Urinary bladder (tissue), 3 donors: ENCODE measurements at regions not wholly inside any gene's neighbourhood (a gene's known extent, or its start where the extent isn't known, plus 50 kb on each side); places are given as distances from the start of the nearest gene placed in this dataset.

Experiments
- DNase-seq: peaks from one replicate; pipeline ENCODE4 v3.0.0-alpha.2; 2015; ENCODE audit errors: extremely low spot score
- H3K27ac ChIP-seq: one replicate; pipeline ENCODE4 v1.5.1; 2013; ENCODE audit warnings: low read depth, mild to moderate bottlenecking, moderate library complexity
- H3K36me3 ChIP-seq: one replicate; pipeline ENCODE4 v1.6.1; 2013; ENCODE audit warnings: mild to moderate bottlenecking, moderate library complexity; ENCODE audit not compliant: insufficient read depth
- H3K4me1 ChIP-seq: one replicate; pipeline ENCODE4 v1.6.1; 2013; ENCODE audit warnings: mild to moderate bottlenecking, moderate library complexity; ENCODE audit not compliant: insufficient read depth
- H3K4me3 ChIP-seq: one replicate; pipeline ENCODE4 v1.5.1; 2013; ENCODE audit warnings: low read depth, low read length
- WGBS: extraction: QIAGEN DNeasy Blood & Tissue Kit; methylation state at CpG from one replicate; pipeline ENCODE4 v1.1.7; 2013; 5-methylcytosine and 5-hydroxymethylcytosine counted together
- donor health status: healthy with polysubstance abuse.
- donor health status: healthy.

- Histone ChIP-seq H3K4me1 (no peaks in the 10 kb centered on the region), H3K36me3 (no peaks in the 10 kb centered on the region), H3K27ac (no peak overlapping the region), H3K4me3 (no peak overlapping the region)
- DNase-seq = no peak
These were observed 469.0 kb upstream of the NWD2 start for GRCh38 chr4:36775544-36775943.

DNA sequence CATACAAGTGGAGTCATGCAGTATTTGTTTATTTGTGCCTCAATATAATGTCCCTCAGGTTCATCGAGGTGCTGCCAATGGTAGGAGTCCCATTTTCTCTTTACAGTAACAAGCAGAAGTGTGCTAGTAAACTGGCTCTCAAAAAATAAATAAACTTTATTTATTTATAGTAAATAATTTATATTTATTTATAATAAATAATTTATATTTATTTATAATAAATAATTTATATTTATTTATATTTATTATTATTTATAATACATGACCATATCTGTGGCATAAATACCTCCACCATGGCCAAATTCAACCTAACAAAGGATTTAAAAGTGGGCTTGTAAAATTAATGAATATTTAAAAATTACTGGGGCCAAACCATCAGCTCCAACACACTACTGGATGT is 464.9 kb upstream of the NWD2 start:
- 92% methylated on average over 1 of the region's 1 CpG for WGBS
- Histone ChIP-seq H3K36me3 (no peaks in the 10 kb centered on the region), H3K27ac (no peak overlapping the region), H3K4me1 (no peaks in the 10 kb centered on the region), H3K4me3 (no peak overlapping the region)
- DNase-seq = no peak

DNA sequence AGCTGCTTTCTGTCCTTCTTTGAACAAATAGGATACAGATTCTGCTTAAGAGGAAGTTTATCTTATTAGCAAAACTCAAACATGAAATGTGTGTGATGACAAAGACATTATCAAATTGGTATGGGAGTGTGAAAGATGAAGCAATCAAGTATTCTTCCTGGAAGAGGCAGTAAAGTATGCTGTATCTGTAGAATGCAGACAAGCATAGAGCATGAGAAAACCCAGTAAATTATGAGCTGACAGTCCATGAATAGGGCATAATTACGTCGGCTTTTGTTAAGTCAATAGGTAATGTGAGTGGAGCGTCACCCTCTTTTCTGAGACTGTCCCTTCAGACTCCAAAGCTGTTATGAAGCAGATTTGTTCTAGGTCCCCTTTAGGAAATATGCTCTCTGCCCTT is 458.6 kb upstream of the NWD2 start:
- no peak for DNase-seq
- 69% methylated on average over 3 of the region's 3 CpGs for WGBS
- Histone ChIP-seq H3K4me1 (no peaks in the 10 kb centered on the region), H3K36me3 (no peaks in the 10 kb centered on the region), H3K4me3 (no peak overlapping the region), H3K27ac (no peak overlapping the region)

GRCh38 chr4:36786519-36786918 is 458.0 kb upstream of the NWD2 start:
- no peaks in the 10 kb centered on the region for H3K4me1 ChIP-seq
- no peak for DNase-seq
- H3K36me3 ChIP-seq = no peaks in the 10 kb centered on the region
- WGBS = 59% methylated on average over 2 of the region's 2 CpGs
- H3K27ac ChIP-seq = no peak overlapping the region
- H3K4me3 ChIP-seq = no peak overlapping the region

DNA sequence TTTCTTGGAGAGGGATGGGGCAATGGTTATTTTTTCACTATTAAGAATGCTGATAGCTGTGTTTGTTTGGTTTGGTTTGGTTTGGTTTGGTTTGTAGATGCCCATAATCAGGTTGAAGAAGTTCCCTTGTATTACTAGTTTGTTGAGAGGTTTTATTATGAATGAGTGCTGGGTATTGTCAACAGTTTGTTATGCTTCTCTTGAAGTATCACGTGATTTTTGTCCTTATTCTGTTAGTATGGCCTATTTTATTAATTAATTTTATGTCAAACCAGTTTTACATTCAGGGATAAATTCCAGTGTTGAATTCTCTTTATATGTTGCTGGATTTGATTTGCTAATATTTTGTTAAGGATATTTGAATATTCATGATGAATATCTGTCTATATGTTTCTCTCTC is 449.8 kb upstream of the NWD2 start:
- Histone ChIP-seq H3K4me3 (no peak overlapping the region), H3K27ac (no peak overlapping the region), H3K36me3 (no peaks in the 10 kb centered on the region), H3K4me1 (no peaks in the 10 kb centered on the region)
- no peak for DNase-seq
- WGBS = 88% methylated on average over 1 of the region's 1 CpG

- Histone ChIP-seq H3K4me1 (no peaks in the 10 kb centered on the region), H3K4me3 (no peak overlapping the region), H3K27ac (no peak overlapping the region), H3K36me3 (no peaks in the 10 kb centered on the region)
- DNase-seq = no peak
These were observed 432.4 kb upstream of the NWD2 start for GRCh38 chr4:36812149-36812548.

DNA sequence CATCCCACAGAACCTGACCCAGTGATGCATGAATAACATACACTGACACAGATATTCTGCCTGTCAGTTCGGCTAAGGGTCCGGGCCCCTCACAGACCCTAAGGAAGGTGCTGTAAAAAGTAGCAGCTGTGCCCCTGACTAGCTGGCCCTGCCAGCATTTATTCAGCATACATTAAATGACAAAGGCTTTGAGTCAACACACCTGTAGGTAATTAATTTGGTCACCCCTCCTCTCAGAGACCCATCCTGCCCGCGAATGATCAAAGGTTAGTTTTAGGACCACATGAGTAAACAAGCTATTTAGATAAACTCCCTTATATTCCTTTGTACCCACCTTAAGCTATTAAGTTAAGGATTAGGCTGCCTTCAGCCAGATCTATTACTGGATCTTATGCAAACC is 429.0 kb upstream of the NWD2 start:
- Histone ChIP-seq H3K4me3 (no peak overlapping the region), H3K36me3 (no peaks in the 10 kb centered on the region), H3K27ac (no peak overlapping the region), H3K4me1 (no peaks in the 10 kb centered on the region)
- WGBS = 75% methylated on average over 4 of the region's 4 CpGs
- DNase-seq = no peak

GRCh38 chr4:36823199-36823967 is 421.2 kb upstream of the NWD2 start:
- WGBS = 79% methylated on average over 12 of the region's 12 CpGs
- no peaks in the 10 kb centered on the region for H3K36me3 ChIP-seq
- H3K27ac ChIP-seq = no peak overlapping the region
- no peaks in the 10 kb centered on the region for H3K4me1 ChIP-seq
- no peak overlapping the region for H3K4me3 ChIP-seq
- no peak for DNase-seq

- Histone ChIP-seq H3K4me1 (no peaks in the 10 kb centered on the region), H3K36me3 (no peaks in the 10 kb centered on the region), H3K27ac (no peak overlapping the region), H3K4me3 (no peak overlapping the region)
- WGBS = 72% methylated on average over 3 of the region's 3 CpGs
- DNase-seq = no peak
These were observed 419.9 kb upstream of the NWD2 start for GRCh38 chr4:36824682-36825081.

GRCh38 chr4:36835246-36835645 is 409.3 kb upstream of the NWD2 start:
- no peaks in the 10 kb centered on the region for H3K4me1 ChIP-seq
- H3K36me3 ChIP-seq = no peaks in the 10 kb centered on the region
- H3K4me3 ChIP-seq = no peak overlapping the region
- 83% methylated on average over 4 of the region's 4 CpGs for WGBS
- no peak overlapping the region for H3K27ac ChIP-seq
- no peak for DNase-seq

GRCh38 chr4:36841583-36842326 is 402.8 kb upstream of the NWD2 start:
- DNase-seq = no peak
- H3K4me3 ChIP-seq = no peak overlapping the region
- no peak overlapping the region for H3K27ac ChIP-seq
- H3K36me3 ChIP-seq = no peaks in the 10 kb centered on the region
- no peaks in the 10 kb centered on the region for H3K4me1 ChIP-seq
- 79% methylated on average over 9 of the region's 9 CpGs for WGBS

- no peak overlapping the region for H3K27ac ChIP-seq
- H3K4me1 ChIP-seq = no peaks in the 10 kb centered on the region
- H3K4me3 ChIP-seq = no peak overlapping the region
- H3K36me3 ChIP-seq = no peaks in the 10 kb centered on the region
- no peak for DNase-seq
These were observed 400.1 kb upstream of the NWD2 start for GRCh38 chr4:36844448-36844847.

DNA sequence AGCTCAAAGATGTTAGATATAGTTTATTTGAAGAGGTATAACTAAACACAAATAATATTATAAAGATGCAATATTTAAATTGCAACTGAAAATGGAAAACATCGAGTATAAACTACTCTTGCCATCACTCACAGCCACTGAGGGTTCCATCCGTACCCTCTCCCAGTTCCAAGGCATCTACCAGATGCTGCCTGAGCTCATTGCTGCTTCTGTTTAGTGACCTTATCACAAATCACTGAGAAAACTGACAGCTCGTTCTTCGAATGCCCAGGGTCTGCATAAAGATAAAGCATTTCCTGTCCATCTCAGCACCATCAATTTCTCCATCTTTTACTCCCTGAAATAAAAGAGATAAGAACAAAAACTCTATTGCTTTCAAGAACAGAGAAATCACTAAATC is 391.7 kb upstream of the NWD2 start:
- Histone ChIP-seq H3K4me3 (no peak overlapping the region), H3K36me3 (no peaks in the 10 kb centered on the region), H3K27ac (no peak overlapping the region), H3K4me1 (no peaks in the 10 kb centered on the region)
- 22% methylated on average over 4 of the region's 4 CpGs for WGBS
- DNase-seq = no peak

- no peaks in the 10 kb centered on the region for H3K4me1 ChIP-seq
- no peaks in the 10 kb centered on the region for H3K36me3 ChIP-seq
- 73% methylated on average over 5 of the region's 5 CpGs for WGBS
- H3K27ac ChIP-seq = no peak overlapping the region
- no peak for DNase-seq
- no peak overlapping the region for H3K4me3 ChIP-seq
These were observed 390.0 kb upstream of the NWD2 start for GRCh38 chr4:36854554-36854953.
